WI38 (cell line): ENCODE measurements at regions not wholly inside any gene's neighbourhood (a gene's known extent, or its start where the extent isn't known, plus 50 kb on each side); places are given as distances from the start of the nearest gene placed in this dataset.

Source experiments
- H3K4me3 ChIP-seq: 2 replicates; pipeline ENCODE4 v1.5.1; 2011; ENCODE audit warnings: low read depth, mild to moderate bottlenecking, control low read depth, low read length
- TF ChIP-seq, protein P1 (sequence below): IDR thresholded peaks from 2 replicates; pipeline ENCODE4 v1.5.1; 2012; ENCODE audit warnings: low read depth, mild to moderate bottlenecking, control low read depth, low read length

DNA sequence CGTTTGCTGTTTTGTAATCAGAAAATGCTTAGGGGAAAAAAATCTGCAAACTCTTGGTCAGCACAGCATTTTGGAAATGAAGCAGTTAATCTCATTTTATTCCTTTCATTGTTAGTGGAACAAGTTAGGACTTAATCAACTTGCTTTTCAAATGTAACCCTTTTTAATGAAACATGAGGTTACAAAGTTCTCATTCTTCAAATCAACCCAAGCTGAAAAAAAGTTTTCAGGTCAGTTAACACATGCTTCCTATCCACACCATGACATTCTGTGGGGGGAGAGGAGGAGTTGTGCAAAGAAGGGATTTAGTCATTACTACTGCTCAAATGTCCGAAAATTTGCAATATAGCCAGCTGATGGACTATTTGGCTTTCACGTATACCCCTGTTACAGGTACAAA lies 283.2 kb upstream of the LYPLAL1 start:
- TF ChIP-seq, protein P1, sequence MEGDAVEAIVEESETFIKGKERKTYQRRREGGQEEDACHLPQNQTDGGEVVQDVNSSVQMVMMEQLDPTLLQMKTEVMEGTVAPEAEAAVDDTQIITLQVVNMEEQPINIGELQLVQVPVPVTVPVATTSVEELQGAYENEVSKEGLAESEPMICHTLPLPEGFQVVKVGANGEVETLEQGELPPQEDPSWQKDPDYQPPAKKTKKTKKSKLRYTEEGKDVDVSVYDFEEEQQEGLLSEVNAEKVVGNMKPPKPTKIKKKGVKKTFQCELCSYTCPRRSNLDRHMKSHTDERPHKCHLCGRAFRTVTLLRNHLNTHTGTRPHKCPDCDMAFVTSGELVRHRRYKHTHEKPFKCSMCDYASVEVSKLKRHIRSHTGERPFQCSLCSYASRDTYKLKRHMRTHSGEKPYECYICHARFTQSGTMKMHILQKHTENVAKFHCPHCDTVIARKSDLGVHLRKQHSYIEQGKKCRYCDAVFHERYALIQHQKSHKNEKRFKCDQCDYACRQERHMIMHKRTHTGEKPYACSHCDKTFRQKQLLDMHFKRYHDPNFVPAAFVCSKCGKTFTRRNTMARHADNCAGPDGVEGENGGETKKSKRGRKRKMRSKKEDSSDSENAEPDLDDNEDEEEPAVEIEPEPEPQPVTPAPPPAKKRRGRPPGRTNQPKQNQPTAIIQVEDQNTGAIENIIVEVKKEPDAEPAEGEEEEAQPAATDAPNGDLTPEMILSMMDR = no peak
- no peak overlapping the region for H3K4me3 ChIP-seq

DNA sequence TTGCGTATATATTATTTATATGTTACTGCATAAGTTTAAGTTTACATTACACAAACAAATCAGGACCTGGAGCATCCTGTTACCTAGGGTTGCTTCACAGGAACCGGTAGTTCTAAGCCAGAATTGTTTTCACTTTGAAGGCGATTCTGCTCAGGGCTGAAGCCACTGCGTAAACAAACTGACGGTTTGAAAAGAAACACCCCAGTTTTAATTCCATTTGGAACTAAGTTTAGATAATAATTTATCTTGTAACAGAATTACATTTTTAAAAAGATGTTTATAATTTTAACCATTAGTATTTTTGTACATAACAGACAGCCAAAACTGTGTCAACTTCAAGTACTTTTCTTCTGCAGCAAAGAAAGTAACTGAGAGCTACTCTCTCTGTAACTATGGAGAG lies 282.1 kb upstream of the LYPLAL1 start:
- H3K4me3 ChIP-seq = no peak overlapping the region
- TF ChIP-seq, protein P1 = no peak

DNA sequence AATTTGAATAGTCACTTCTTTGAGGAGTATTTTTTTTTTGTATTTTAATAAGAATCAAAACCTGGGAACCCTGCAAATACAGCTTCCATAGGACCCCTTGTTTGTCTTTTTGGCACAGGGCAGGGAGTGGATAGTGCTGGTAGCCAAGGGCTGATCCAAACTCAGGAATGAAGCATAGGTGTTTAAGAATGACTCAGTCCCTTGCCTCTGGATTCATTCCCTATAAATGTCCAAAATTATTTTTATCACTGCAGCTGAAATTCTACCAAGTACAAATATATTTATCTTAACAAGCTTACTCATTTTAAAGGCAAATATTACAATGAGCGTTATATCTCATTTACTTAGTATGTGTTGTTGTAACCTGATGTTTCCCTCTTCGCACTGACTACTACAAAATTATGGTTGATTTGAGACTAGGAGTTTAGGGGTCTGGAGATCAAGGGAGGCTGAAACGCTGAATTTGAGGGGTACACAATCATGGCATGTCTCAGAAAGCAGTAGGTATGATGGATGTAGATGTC lies 278.6 kb upstream of the LYPLAL1 start:
- H3K4me3 ChIP-seq = no peak overlapping the region
- TF ChIP-seq, protein P1 = no peak

DNA sequence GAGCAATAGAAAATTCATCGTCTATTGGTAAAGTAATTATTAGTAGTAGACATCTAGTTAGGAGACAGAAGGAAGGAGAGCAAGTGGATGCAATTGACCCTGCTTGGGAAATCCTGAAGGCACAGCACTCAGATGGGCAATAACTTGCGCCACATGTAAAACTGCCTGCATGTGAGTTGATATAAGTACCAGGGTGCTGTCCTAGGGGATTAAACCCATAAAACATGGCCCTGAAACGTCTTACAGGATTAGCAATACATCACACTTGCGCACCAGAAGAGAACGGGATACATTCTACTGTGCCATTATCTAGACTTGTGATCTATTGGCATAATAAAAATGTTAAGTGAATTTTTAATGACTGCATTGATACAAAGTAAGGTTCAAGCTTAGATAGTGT lies 277.5 kb upstream of the LYPLAL1 start:
- TF ChIP-seq, protein P1 = no peak
- H3K4me3 ChIP-seq = no peak overlapping the region

DNA sequence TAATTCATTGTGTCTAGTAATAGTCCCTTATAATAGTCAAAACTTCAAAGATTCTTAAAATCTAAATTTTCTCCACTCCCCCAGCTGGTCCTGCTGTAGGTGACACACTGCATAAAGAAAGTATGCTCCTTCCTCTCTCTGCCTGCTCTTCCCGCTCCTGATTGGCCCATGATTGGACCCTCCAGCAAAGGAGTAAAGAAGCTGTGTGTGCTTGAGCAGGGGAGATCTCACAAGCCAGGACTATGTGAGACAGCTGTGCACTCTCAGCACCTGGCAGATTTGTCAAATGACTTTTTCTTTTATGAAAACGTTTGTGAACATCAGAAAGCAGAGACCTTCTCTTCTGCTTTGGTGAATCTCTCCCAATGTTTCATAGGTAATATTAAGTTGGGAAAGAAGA lies 274.8 kb upstream of the LYPLAL1 start:
- TF ChIP-seq, protein P1 = no peak
- H3K4me3 ChIP-seq = no peak overlapping the region

DNA sequence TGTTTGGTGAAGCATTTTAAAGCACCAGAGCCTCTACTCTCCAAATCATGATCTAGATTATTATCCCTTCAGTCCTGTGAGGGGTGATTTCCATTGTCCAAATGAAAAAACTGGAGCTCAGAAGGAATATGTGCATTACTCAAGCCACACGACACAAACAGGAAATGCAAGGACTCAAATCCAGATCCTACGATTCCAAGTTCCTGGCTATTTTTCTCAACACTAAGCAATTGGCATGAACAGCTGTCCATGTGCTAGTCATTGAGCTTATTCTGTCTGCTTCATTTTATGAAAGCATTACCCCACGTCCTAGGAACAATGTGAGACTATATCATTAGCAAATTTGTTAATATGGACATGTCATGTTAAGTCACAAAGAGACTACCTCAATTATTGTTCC lies 273.1 kb upstream of the LYPLAL1 start:
- TF ChIP-seq, protein P1 = no peak
- no peak overlapping the region for H3K4me3 ChIP-seq

DNA sequence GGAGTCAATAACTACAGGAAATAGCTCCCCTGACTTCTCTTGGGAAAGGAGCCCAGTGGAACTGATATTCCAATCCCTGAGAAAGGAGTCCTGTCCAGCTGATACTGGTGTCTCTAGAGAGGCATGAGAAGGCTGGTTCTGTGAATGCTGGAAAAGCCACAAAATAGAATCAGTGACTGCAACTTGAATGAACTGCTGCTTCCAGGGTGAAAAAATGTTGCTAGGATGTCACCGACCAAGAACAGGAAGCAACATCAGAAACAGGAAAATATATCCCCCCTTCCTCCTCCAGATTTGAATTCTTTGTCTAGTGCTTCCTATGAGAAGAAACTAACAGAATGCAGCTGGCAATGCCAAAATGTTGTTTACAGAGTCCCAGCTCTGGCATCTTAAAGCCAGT lies 269.3 kb upstream of the LYPLAL1 start:
- H3K4me3 ChIP-seq = no peak overlapping the region
- TF ChIP-seq, protein P1 = no peak
